ENCODE measurements at regions not wholly inside any gene's neighbourhood (a gene's known extent, or its start where the extent isn't known, plus 50 kb on each side); places are given as distances from the start of the nearest gene placed in this dataset.
A peak's percentile ranks its signal among the peaks of the same experiment; 100 is the strongest.

DNA sequence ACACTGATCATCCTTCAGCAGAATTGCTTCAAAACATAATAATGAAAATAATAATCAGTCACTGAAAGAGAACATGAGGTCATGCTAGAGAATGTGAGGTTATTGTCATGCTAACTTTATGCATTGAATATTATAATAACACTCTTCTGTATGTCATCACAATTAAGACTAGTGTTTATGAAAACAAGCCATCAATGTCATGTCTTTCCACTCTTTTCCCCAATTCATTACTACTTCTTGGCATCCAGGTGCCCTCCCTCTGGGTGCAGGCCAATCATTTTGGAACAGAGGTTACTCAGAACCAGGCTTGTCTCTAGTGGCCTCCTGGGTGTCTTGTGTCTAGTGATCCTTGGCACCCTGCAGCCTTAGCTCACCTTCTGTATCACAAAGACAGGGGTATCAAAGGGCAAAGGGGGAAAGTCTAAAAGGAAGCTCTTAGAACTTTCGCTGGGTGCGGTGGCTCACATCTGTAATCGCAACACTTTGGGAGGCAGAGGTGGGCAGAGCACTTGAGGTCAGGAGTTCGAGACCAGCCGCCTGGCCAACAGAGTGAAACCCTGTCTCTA lies 217.6 kb upstream of the PIK3R1 start:
- Histone ChIP-seq H3K79me1 (ENCODE audit: insufficient read depth, low read depth, low read length, poor library complexity, severe bottlenecking) (no peaks in the 10 kb centered on the region), H3K18ac (ENCODE audit: insufficient read length, low read depth, low read length) (no peak overlapping the region), H3T11ph (ENCODE audit: low read length) (no peak overlapping the region), H3K56ac (ENCODE audit: insufficient read length, low read depth, low read length) (no peak overlapping the region), H2BK15ac (ENCODE audit: low read depth, low read length) (no peak overlapping the region), H3K79me2 (ENCODE audit: insufficient read depth, low read length) (no peaks in the 10 kb centered on the region), H2AK5ac (ENCODE audit: insufficient read length, low read length) (no peak overlapping the region), H3K9ac (ENCODE audit: extremely low read depth, insufficient read length, low read length) (no peak overlapping the region), H3K23me2 (ENCODE audit: insufficient read length, low read depth, low read length, poor library complexity, severe bottlenecking) (no peaks in the 10 kb centered on the region), H2AFZ (ENCODE audit: low read length) (no peak overlapping the region), H3K27me3 (ENCODE audit: insufficient read depth, low read length) (no peaks in the 10 kb centered on the region), H3K14ac (ENCODE audit: insufficient read depth, low read length) (no peak overlapping the region), H4K8ac (replicated peaks; ENCODE audit: insufficient read length, low read depth, low read length) (no peak overlapping the region), H3K23ac (ENCODE audit: insufficient read length, low read depth, low read length) (no peak overlapping the region), H3K4me1 (ENCODE audit: insufficient read depth, low read length) (no peaks in the 10 kb centered on the region), H3K9me3 (ENCODE audit: control insufficient read depth, low read depth, low read length) (no peaks in the 10 kb centered on the region), H4K91ac (ENCODE audit: insufficient read length, low read depth, low read length) (no peak overlapping the region), H2BK20ac (ENCODE audit: low read depth, low read length, poor library complexity, severe bottlenecking) (no peak overlapping the region), H3K27ac (ENCODE audit: insufficient read length, low read depth, low read length) (no peak overlapping the region), H2BK12ac (ENCODE audit: insufficient read length, low read depth, low read length) (no peak overlapping the region), H4K20me1 (ENCODE audit: control insufficient read depth, insufficient read depth, insufficient read length) (no peaks in the 10 kb centered on the region), H4K5ac (ENCODE audit: insufficient read length, low read depth, low read length) (no peak overlapping the region), H2BK5ac (ENCODE audit: insufficient read length, low read length) (no peak overlapping the region), H3K4me2 (ENCODE audit: insufficient read depth, insufficient read length, low read length) (no peak overlapping the region), H3K4ac (ENCODE audit: low read depth, low read length) (no peak overlapping the region), H2BK120ac (ENCODE audit: low read depth, low read length, poor library complexity, severe bottlenecking) (no peak overlapping the region)
- no peak for DNase-seq
- H3K27me3 Mint-ChIP-seq (ENCODE audit: low read depth) = no peaks in the 10 kb centered on the region; the same call in 1 of the 2 replicates
- peaks cover 0 to 2% of the 10 kb centered on the region in 2 experiments; a peak in 2 of 5 replicates for H3K9me3 Mint-ChIP-seq
- H3K4me3 Mint-ChIP-seq = no peak overlapping the region
- WGBS (ENCODE audit: extremely low coverage, insufficient read length, low lambda C conversion rate) = no CpG with 5 or more reads among the region's 5 CpGs
- TF ChIP-seq, protein P1, sequence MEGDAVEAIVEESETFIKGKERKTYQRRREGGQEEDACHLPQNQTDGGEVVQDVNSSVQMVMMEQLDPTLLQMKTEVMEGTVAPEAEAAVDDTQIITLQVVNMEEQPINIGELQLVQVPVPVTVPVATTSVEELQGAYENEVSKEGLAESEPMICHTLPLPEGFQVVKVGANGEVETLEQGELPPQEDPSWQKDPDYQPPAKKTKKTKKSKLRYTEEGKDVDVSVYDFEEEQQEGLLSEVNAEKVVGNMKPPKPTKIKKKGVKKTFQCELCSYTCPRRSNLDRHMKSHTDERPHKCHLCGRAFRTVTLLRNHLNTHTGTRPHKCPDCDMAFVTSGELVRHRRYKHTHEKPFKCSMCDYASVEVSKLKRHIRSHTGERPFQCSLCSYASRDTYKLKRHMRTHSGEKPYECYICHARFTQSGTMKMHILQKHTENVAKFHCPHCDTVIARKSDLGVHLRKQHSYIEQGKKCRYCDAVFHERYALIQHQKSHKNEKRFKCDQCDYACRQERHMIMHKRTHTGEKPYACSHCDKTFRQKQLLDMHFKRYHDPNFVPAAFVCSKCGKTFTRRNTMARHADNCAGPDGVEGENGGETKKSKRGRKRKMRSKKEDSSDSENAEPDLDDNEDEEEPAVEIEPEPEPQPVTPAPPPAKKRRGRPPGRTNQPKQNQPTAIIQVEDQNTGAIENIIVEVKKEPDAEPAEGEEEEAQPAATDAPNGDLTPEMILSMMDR (conservative IDR thresholded peaks at IDR 0.05) = no peak
- H3K27ac Mint-ChIP-seq = peak overlapping the region in 1 of 3 experiments; percentile 47; a peak in 1 of 7 replicates
- H3K36me3 Mint-ChIP-seq (ENCODE audit: insufficient read depth in 1 of 3, low read depth in 3 of 3) = no peaks in the 10 kb centered on the region; a peak in 2 of 7 replicates
- peaks cover 2 to 3% of the 10 kb centered on the region in 2 experiments; a peak in 2 of 4 replicates for H3K4me1 Mint-ChIP-seq
